ENCODE measurements at regions not wholly inside any gene's neighbourhood (a gene's known extent, or its start where the extent isn't known, plus 50 kb on each side); places are given as distances from the start of the nearest gene placed in this dataset.

DNA sequence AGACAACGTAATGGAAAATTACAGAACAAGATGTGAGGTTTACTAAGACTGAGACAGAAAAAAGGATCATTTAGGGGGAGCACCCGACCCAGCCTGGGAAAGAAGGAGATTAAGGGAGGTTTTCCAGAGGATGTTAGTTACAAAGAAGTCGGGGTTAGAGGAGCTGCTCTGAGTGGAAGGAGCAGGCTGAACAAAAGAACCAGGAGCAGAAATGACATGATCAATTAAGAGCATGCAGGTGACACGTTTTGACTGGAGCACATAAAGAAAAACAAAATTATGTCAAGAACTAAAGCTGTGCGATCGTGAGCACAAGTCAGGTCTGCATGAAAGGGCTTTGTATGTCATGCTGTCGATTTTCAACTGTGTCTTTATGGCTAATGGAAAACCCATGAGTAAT is 417.3 kb upstream of the MARCKS start:
- DNase-seq = no peak

DNA sequence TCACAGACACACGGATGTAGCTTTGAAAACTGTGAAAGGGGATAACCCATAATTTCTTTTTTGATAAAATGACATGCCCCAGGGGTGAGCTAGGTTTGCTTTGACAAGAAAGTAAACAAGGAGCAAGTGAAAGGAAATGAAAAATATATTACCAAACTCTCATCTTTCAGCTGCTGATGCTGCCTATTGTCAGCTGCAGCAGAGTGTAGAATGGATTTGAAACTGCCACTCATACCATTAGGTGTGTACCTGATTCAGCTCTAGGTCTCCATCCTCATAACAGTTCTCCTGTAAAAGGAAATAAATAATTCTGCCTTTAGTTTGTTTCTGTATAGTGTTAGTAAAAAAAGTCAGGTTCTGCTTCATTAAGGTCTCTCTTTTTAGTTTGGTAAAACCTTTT is 415.1 kb upstream of the MARCKS start:
- DNase-seq = no peak

- DNase-seq = no peak
Observed at GRCh38 chr6:113445201-113445600, 411.9 kb upstream of the MARCKS start.

DNA sequence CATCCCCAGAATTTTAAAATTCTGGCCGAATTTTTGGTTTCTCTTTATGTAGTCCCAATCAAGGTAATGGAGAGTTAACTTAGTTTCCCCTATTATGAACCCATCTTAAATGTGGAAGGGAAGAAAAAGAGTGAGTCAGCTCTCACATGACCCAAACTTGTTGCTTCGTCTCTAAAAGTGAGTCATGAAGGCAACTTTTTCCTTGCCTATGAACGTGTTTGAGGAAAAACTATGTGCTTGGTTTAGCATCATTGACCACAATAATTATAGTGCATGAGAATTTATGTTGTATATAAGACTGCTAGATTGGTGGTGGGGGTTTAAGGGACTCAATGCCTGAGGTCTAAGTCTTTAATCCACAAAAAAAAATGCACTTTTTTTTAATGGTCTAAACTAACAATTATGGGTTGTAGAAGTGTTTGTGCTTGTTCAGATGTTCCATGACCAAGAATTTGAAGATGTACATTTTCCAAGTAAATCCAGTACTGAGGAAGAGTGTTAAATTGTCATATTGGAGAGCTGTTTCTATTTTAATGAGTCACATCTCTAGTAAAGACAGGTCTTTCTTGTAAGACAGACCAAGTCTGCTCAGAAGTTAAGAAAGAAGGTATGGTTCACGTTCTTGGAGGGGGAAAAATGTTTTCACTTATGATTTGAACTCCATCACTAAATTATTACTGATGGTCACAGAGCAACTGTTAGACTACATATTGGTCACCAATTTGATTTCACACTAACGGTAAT is 409.9 kb upstream of the MARCKS start:
- DNase-seq = peak; percentile 84

DNA sequence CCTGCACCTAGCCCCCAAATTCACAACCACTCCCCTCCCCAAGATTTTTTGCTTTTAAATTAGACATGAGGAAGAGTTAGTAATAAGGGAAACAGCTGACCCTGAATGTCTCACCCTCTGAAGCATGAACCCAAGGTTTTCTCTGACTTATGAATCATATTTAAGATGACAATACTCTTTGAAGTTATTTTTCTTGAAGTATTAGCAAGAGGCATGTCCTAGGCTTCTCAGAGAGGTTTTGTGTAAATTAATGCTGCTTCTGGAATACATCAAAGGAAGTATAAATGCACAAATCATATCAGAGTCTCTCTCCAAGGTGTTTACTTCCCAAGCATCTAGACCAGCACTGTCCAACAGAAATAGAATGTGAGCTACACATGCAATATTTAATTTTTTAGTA is 408.1 kb upstream of the MARCKS start:
- peak; percentile 71 for DNase-seq

- DNase-seq = peak; percentile 47
Observed at GRCh38 chr6:113450061-113450465, 407.1 kb upstream of the MARCKS start.

DNA sequence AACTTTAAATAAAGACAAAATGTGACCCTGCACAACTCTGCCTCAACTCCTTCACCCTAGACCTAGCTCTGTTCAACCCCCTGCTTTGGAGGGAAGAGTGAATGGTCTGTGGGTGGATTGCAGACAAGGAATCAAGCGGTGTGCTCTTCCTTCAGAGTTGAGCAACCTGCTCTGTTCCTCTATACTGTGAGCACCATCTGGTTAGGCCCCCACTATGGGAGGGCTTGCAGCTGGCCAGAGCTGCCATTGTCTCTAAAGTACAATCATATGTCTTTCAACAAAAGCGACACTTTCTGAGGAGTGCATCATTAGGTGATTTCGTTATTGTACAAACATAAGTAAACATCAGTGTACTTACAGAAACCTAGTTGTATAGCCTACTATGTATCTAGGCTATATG is 406.1 kb upstream of the MARCKS start:
- DNase-seq = no peak

- no peak for DNase-seq
Observed at GRCh38 chr6:113457198-113457597, 399.9 kb upstream of the MARCKS start.

- no peak for DNase-seq
Observed at GRCh38 chr6:113457751-113458150, 399.4 kb upstream of the MARCKS start.

- no peak for DNase-seq
Observed at GRCh38 chr6:113458368-113459010, 398.7 kb upstream of the MARCKS start.

- DNase-seq = no peak
Observed at GRCh38 chr6:113461153-113461932, 395.8 kb upstream of the MARCKS start.

DNA sequence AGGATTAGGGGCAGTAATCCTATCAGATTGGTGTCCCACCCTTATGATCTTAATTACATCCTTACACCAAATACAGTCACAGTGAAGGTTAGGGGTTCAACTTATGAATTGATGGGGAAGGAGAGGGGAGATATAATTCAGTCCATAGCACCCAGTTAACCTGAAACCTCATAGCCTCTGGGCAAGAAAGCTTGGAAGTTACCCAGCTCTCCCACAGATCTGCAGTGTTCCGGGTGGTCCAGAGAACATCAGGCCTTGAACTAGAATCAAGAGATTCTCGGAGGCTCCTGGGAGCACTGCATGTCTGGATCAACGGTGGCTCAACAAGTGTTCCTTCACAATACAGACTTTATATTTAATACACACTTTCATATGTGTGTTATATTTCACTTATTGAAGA is 392.6 kb upstream of the MARCKS start:
- DNase-seq = no peak

GRCh38 chr6:113464960-113465359 is 392.2 kb upstream of the MARCKS start:
- DNase-seq = peak; percentile 82

GRCh38 chr6:113466526-113466925 is 390.6 kb upstream of the MARCKS start:
- peak; percentile 24 for DNase-seq

DNA sequence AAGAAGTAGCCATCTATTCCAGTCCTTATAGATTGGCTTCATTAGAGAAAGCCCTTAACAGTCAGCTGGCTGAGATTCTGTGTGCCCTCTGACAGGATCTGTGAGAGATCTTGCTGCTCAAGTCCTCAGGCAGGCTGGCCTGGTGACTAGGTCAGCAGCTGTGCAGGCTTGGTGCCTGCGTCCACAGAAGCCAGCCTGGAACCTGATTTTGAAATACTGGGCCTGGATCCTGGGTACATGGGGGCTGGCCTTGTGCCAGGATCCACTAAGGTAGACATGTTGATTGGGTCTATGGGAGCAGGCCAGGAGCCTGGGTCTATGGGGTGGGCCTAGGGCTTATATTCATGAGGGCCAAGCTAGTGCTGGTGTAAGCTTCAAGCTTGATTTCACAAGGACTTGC is 381.8 kb upstream of the MARCKS start:
- DNase-seq = no peak

GRCh38 chr6:113476937-113477839 is 380.0 kb upstream of the MARCKS start:
- no peak for DNase-seq

DNA sequence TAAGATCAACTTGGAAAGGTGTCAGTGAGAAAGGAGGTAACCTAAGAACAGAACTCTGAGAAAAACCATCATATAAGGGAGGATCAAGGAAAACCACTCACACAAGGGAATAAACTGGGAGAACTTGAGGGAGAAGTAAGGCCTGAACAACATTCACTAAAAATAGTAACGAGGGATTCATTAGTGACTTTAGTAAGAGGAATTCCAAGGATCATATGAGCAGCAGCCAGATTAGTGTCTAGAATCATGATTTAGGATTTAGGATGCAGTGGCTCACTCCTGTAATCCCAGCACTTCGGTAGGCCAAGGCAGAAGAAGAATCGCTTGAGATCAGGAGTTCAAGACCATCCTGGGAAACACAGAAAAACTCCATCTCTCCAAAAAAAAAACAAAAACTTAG is 376.5 kb upstream of the MARCKS start:
- no peak for DNase-seq

GRCh38 chr6:113481458-113481857 is 375.7 kb upstream of the MARCKS start:
- peak; percentile 13 for DNase-seq

- DNase-seq = no peak
Observed at GRCh38 chr6:113481910-113482309, 375.2 kb upstream of the MARCKS start.

DNA sequence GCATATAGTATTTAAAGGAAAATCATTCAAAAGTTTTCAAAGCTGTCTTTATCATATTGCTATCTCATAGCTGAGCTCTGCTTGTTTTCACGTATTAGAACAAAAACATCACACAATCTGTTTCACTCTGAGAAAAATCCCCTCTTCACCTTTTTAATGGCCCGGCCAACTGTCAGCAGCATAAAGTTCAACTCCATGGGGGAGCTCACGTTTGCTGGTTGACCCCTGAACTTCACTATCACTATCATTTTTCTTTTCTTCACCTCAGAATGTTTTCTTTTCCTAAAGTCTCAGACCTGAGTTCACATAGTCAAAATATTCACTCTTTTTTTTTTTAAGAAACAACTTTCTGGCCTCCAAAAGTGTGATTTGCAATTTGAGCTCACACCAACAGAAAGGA is 374.4 kb upstream of the MARCKS start:
- no peak for DNase-seq

DNA sequence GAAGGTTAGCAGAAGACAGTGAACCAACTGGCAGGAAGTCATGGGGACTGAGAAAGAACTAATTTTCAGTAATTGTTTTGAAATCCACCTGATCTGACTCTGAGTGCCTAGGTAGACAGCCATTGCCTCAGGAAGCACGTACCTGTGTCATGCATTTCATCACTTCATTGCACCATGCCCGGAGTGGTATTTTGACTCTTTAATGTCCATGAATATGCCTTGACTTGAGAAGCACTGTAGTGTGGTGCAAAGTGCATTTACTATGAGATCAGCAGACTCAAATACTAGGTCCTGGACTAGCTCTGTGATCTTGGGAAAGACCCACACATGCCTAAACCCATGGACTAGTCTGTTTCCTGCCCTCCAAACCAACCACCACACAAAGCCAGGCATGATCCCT is 370.9 kb upstream of the MARCKS start:
- no peak for DNase-seq

DNA sequence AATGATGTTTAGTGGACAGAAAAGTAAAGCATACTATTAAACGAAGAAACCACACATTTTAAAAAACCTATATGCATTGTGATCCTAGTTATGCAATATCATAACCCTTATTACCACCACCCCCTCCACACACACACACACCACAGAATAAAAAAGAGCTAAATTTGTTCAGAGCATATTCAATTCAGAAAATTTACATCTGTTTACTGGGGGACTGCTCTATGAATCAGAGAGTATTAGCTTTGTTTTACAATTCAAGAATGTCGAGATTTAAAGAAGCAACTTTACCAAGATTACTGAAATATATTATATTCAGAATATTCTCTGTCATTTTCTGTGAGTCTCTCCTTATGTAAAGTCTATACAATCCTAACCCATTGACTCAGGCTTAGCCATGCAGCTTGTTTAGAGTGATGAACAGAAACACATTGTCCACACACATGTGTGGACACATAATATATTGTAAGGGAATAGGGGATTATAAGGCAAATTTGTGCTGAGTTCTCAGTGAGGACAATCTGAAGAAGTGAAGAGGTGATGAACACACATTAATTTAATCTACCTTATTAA is 369.6 kb upstream of the MARCKS start:
- DNase-seq = no peak

DNA sequence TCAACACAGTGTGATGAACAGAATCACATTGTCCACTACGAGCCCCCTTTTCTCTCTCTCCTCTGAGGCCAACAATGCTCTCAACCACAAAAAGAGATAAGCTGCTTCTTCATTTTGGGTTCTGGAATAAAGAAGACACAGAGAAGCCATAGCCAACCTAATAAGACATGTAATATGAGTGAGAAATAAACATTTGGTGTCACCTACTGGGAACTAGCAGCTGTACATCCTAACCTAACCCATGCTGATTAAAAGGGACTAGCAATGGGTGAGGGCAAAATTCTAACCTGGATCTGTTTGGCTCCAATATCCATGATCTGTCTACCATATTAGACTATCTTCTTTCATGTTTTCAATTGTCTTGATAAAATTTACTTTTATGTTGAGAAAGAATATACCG is 369.1 kb upstream of the MARCKS start:
- no peak for DNase-seq
